ENCODE measurements at regions not wholly inside any gene's neighbourhood (a gene's known extent, or its start where the extent isn't known, plus 50 kb on each side); places are given as distances from the start of the nearest gene placed in this dataset.
"Not testable (repeated sequence)": the region's sequence is repeated elsewhere in the genome, so short reads cannot be mapped to it uniquely, and the experiment has no call there.

DNA sequence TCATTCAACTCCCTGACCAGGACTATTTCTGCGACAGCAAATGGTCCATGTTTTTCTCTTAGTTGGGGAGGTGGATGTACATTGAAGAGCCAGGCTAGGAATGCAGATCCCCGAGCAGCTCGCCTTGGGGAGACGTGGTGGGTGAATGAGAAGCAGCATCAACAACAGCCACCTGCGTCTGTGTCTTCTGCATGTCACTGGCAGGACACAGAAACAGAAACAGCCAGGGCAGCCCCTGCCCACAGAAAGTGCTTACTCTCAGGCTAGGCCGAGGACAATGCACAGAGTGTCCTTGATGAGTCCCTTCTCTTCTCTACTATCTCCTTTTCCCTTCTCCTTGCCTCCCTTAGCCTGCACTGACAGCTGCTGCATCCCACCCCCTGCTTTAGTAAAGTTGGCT, 541.9 kb upstream of the CADM1 start:
- no peak for ATAC-seq
- no peak overlapping the region for H3K4me3 ChIP-seq (ENCODE audit: low read length)
- H3K9me3 ChIP-seq (ENCODE audit: control insufficient read depth, insufficient read depth, low read length), result no peaks in the 10 kb centered on the region
- Mint-ChIP-seq H3K27me3 (ENCODE audit: low read depth in 2 of 2) (peaks cover 0 to 5% of the 10 kb centered on the region in 2 donors), H3K4me3 (no peak overlapping the region), H3K36me3 (no peaks in the 10 kb centered on the region), H3K9me3 (no peaks in the 10 kb centered on the region), H3K4me1 (no peaks in the 10 kb centered on the region), H3K27ac (no peak overlapping the region)
- intact Hi-C loops (cut with micrococcal nuclease), result no loop called here
- 87% methylated on average over 6 of the region's 6 CpGs for WGBS (ENCODE audit: insufficient coverage)
- no peaks in the 10 kb centered on the region for H3K4me1 ChIP-seq (ENCODE audit: control insufficient read depth, insufficient read depth, low read length)
- H3K36me3 ChIP-seq (ENCODE audit: control insufficient read depth, insufficient read depth, low read length), result no peaks in the 10 kb centered on the region
- no peaks in the 10 kb centered on the region for H3K27me3 ChIP-seq (ENCODE audit: control insufficient read depth, insufficient read depth, low read length)
- DNase-seq, result no peak
- TF ChIP-seq, protein P1, sequence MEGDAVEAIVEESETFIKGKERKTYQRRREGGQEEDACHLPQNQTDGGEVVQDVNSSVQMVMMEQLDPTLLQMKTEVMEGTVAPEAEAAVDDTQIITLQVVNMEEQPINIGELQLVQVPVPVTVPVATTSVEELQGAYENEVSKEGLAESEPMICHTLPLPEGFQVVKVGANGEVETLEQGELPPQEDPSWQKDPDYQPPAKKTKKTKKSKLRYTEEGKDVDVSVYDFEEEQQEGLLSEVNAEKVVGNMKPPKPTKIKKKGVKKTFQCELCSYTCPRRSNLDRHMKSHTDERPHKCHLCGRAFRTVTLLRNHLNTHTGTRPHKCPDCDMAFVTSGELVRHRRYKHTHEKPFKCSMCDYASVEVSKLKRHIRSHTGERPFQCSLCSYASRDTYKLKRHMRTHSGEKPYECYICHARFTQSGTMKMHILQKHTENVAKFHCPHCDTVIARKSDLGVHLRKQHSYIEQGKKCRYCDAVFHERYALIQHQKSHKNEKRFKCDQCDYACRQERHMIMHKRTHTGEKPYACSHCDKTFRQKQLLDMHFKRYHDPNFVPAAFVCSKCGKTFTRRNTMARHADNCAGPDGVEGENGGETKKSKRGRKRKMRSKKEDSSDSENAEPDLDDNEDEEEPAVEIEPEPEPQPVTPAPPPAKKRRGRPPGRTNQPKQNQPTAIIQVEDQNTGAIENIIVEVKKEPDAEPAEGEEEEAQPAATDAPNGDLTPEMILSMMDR (IDR thresholded peaks at IDR 0.05), result no peak
- H3K27ac ChIP-seq (ENCODE audit: low read length), result no peak overlapping the region

DNA sequence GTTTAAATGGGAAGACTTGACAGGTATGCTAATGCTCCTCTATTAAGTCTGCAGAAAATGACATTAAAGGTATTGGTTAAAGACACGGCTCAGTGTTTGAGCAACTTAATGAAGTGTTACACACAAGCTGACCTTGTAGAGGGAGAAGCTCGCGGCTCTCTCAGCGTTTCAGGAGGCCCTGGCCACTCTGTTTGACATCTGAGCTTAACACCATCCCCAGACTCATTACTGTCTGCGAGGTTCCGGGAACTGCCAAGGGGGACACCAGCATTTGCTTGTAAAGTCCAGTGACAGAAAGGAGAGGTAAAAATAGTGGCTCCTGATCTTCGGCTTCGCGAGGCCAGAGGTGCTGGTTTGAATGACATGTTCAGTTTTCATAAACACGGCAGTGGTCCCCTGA, 540.7 kb upstream of the CADM1 start:
- 79% methylated on average over 10 of the region's 10 CpGs for WGBS (ENCODE audit: insufficient coverage)
- H3K27ac Mint-ChIP-seq, result no peak overlapping the region

DNA sequence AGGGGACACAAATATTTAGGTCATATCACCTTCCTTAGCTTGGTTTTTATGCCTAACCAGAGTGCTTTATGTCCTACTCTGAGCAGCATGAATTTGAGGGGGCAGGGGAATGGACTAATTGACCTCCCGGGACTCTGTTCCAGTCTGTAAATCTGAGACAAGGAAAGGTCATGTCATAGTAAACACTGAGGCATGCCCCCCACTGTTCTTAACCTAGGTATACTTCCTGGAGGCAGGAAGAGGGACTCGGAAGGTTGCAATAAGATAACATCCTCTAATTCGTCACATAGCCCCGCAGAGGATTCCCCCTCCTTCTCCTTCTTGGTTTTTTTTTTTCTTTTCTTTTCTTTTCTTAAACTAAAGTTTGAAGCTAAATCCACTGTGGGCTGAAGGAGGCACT, 540.3 kb upstream of the CADM1 start:
- no peaks in the 10 kb centered on the region for H3K4me1 Mint-ChIP-seq
- WGBS (ENCODE audit: insufficient coverage), result 71% methylated on average over 3 of the region's 4 CpGs
- no peak overlapping the region for H3K27ac Mint-ChIP-seq
- intact Hi-C loops (cut with micrococcal nuclease), result no loop called here
- no peak for ATAC-seq
- Histone ChIP-seq H3K4me3 (ENCODE audit: low read length) (no peak overlapping the region), H3K27ac (ENCODE audit: low read length) (no peak overlapping the region), H3K4me1 (ENCODE audit: control insufficient read depth, insufficient read depth, low read length) (no peaks in the 10 kb centered on the region), H3K9me3 (ENCODE audit: control insufficient read depth, insufficient read depth, low read length) (no peaks in the 10 kb centered on the region), H3K27me3 (ENCODE audit: control insufficient read depth, insufficient read depth, low read length) (no peaks in the 10 kb centered on the region), H3K36me3 (ENCODE audit: control insufficient read depth, insufficient read depth, low read length) (no peaks in the 10 kb centered on the region)
- TF ChIP-seq, protein P1 (IDR thresholded peaks at IDR 0.05), result no peak
- no peak overlapping the region for H3K4me3 Mint-ChIP-seq
- no peak for DNase-seq
- H3K36me3 Mint-ChIP-seq, result no peaks in the 10 kb centered on the region
- peaks cover 0 to 5% of the 10 kb centered on the region in 2 donors for H3K27me3 Mint-ChIP-seq (ENCODE audit: low read depth in 2 of 2)
- no peaks in the 10 kb centered on the region for H3K9me3 Mint-ChIP-seq

More for the DNA sequence above, 540.7 kb upstream of the CADM1 start:
- Histone ChIP-seq H3K4me1 (ENCODE audit: control insufficient read depth, insufficient read depth, low read length) (no peaks in the 10 kb centered on the region), H3K4me3 (ENCODE audit: low read length) (no peak overlapping the region), H3K27me3 (ENCODE audit: control insufficient read depth, insufficient read depth, low read length) (no peaks in the 10 kb centered on the region), H3K27ac (ENCODE audit: low read length) (no peak overlapping the region), H3K9me3 (ENCODE audit: control insufficient read depth, insufficient read depth, low read length) (no peaks in the 10 kb centered on the region), H3K36me3 (ENCODE audit: control insufficient read depth, insufficient read depth, low read length) (no peaks in the 10 kb centered on the region)
- no peak for DNase-seq
- H3K4me3 Mint-ChIP-seq, result no peak overlapping the region
- no peak for ATAC-seq
- no peaks in the 10 kb centered on the region for H3K4me1 Mint-ChIP-seq
- TF ChIP-seq, protein P1 (IDR thresholded peaks at IDR 0.05), result no peak
- H3K27me3 Mint-ChIP-seq (ENCODE audit: low read depth in 2 of 2), result peaks cover 0 to 5% of the 10 kb centered on the region in 2 donors
- no peaks in the 10 kb centered on the region for H3K36me3 Mint-ChIP-seq
- intact Hi-C loops (cut with micrococcal nuclease), result no loop called here
- H3K9me3 Mint-ChIP-seq, result no peaks in the 10 kb centered on the region

DNA sequence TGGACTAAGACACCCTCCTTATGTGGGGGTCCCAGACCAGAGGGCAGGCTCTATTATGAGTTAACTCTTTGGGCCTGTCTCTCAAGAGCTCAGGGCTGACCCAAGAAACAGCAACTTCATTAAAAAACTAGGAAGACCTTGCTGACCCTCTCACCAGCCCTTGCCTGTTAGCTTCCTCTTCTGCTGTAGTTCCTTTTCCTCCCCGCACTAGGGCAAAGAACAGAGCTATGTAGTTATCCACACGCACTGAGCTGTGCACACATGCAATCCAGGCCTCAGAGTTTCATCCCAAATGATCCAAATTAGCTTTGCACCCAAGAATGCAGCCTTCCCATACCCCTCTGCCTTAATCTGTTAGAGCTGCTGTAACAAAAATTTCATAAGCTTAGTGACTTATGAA, 539.6 kb upstream of the CADM1 start:
- Mint-ChIP-seq H3K27me3 (ENCODE audit: low read depth in 2 of 2) (peaks cover 0 to 5% of the 10 kb centered on the region in 2 donors), H3K36me3 (no peaks in the 10 kb centered on the region), H3K27ac (no peak overlapping the region), H3K4me3 (no peak overlapping the region), H3K4me1 (no peaks in the 10 kb centered on the region), H3K9me3 (no peaks in the 10 kb centered on the region)
- TF ChIP-seq, protein P1 (IDR thresholded peaks at IDR 0.05), result no peak
- no peaks in the 10 kb centered on the region for H3K27me3 ChIP-seq (ENCODE audit: control insufficient read depth, insufficient read depth, low read length)
- no peak overlapping the region for H3K27ac ChIP-seq (ENCODE audit: low read length)
- H3K4me1 ChIP-seq (ENCODE audit: control insufficient read depth, insufficient read depth, low read length), result no peaks in the 10 kb centered on the region
- intact Hi-C loops (cut with micrococcal nuclease), result no loop called here
- H3K36me3 ChIP-seq (ENCODE audit: control insufficient read depth, insufficient read depth, low read length), result no peaks in the 10 kb centered on the region
- no peak for ATAC-seq
- H3K4me3 ChIP-seq (ENCODE audit: low read length), result no peak overlapping the region
- WGBS (ENCODE audit: insufficient coverage), result 18% methylated on average over 2 of the region's 2 CpGs
- H3K9me3 ChIP-seq (ENCODE audit: control insufficient read depth, insufficient read depth, low read length), result no peaks in the 10 kb centered on the region
- no peak for DNase-seq

DNA sequence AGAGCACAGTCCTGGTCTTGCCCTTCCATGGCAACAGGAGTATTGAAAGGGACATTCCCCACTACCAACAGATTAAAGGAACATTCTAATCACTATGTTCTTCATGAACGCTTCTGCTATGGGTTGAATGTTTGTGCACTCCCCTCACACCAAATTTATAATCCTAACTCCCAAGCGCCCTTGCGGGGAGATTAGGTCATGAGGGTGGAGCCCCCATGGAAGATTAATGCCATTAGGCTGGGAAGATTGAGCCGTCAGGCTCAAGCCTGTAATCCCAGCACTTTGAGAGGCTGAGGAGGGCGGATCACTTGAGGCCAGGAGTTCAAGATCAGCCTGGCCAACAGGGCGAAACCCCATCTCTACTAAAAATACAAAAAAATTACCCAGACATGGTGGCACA, 538.8 kb upstream of the CADM1 start:
- ATAC-seq; H3K36me3 Mint-ChIP-seq; H3K27me3 Mint-ChIP-seq (ENCODE audit: low read depth in 2 of 2); H3K4me3 ChIP-seq (ENCODE audit: low read length); H3K4me1 Mint-ChIP-seq; H3K9me3 Mint-ChIP-seq; H3K36me3 ChIP-seq (ENCODE audit: control insufficient read depth, insufficient read depth, low read length); H3K4me1 ChIP-seq (ENCODE audit: control insufficient read depth, insufficient read depth, low read length); H3K27ac ChIP-seq (ENCODE audit: low read length); H3K4me3 Mint-ChIP-seq; DNase-seq; H3K27ac Mint-ChIP-seq; intact Hi-C loops (cut with micrococcal nuclease); H3K9me3 ChIP-seq (ENCODE audit: control insufficient read depth, insufficient read depth, low read length); H3K27me3 ChIP-seq (ENCODE audit: control insufficient read depth, insufficient read depth, low read length): not testable (repeated sequence)
- WGBS (ENCODE audit: insufficient coverage), result 92% methylated on average over 4 of the region's 6 CpGs
